GM19463 (cell line): ENCODE measurements at regions not wholly inside any gene's neighbourhood (a gene's known extent, or its start where the extent isn't known, plus 50 kb on each side); places are given as distances from the start of the nearest gene placed in this dataset.

Experiments
- ATAC-seq: cut with Tn5 transposase; IDR thresholded peaks from one replicate; pipeline ENCODE4 v1.9.1; 2021; ENCODE audit warnings: mild to moderate bottlenecking, moderate library complexity; ENCODE audit not compliant: unreplicated experiment

GRCh38 chr9:87084407-87084806, 137.1 kb upstream of the GAS1 start:
- ATAC-seq, result no peak

GRCh38 chr9:87085073-87085472, 137.8 kb upstream of the GAS1 start:
- ATAC-seq, result no peak

GRCh38 chr9:87085521-87085920, 138.2 kb upstream of the GAS1 start:
- no peak for ATAC-seq

- no peak for ATAC-seq
Measured at GRCh38 chr9:87086221-87086818, 139.0 kb upstream of the GAS1 start.

GRCh38 chr9:87087197-87087596, 139.9 kb upstream of the GAS1 start:
- no peak for ATAC-seq

- ATAC-seq, result no peak
Measured at GRCh38 chr9:87088192-87088591, 140.9 kb upstream of the GAS1 start.

GRCh38 chr9:87088621-87089365, 141.5 kb upstream of the GAS1 start:
- ATAC-seq, result no peak

- ATAC-seq, result no peak
Measured at GRCh38 chr9:87089506-87089905, 142.2 kb upstream of the GAS1 start.

GRCh38 chr9:87089929-87090328, 142.6 kb upstream of the GAS1 start:
- ATAC-seq, result no peak

- no peak for ATAC-seq
Measured at GRCh38 chr9:87093777-87094176, 146.5 kb upstream of the GAS1 start.

GRCh38 chr9:87095951-87096350, 148.6 kb upstream of the GAS1 start:
- ATAC-seq, result no peak

GRCh38 chr9:87096506-87096905, 149.2 kb upstream of the GAS1 start:
- no peak for ATAC-seq

- ATAC-seq, result no peak
Measured at GRCh38 chr9:87097238-87097637, 149.9 kb upstream of the GAS1 start.

GRCh38 chr9:87099407-87099806, 152.1 kb upstream of the GAS1 start:
- ATAC-seq, result no peak

GRCh38 chr9:87100001-87100400, 152.7 kb upstream of the GAS1 start:
- no peak for ATAC-seq

GRCh38 chr9:87102126-87102525, 154.8 kb upstream of the GAS1 start:
- no peak for ATAC-seq

GRCh38 chr9:87107072-87107471, 159.8 kb upstream of the GAS1 start:
- ATAC-seq, result no peak

GRCh38 chr9:87108661-87109060, 161.4 kb upstream of the GAS1 start:
- no peak for ATAC-seq

GRCh38 chr9:87109231-87109631, 161.9 kb upstream of the GAS1 start:
- ATAC-seq, result no peak

- ATAC-seq, result no peak
Measured at GRCh38 chr9:87109851-87110250, 162.5 kb upstream of the GAS1 start.

- ATAC-seq, result no peak
Measured at GRCh38 chr9:87111010-87111409, 163.7 kb upstream of the GAS1 start.

GRCh38 chr9:87112656-87113055, 165.3 kb upstream of the GAS1 start:
- ATAC-seq, result no peak

- ATAC-seq, result no peak
Measured at GRCh38 chr9:87113874-87114273, 166.6 kb upstream of the GAS1 start.
